ENCODE measurements at regions not wholly inside any gene's neighbourhood (a gene's known extent, or its start where the extent isn't known, plus 50 kb on each side); places are given as distances from the start of the nearest gene placed in this dataset.

DNA sequence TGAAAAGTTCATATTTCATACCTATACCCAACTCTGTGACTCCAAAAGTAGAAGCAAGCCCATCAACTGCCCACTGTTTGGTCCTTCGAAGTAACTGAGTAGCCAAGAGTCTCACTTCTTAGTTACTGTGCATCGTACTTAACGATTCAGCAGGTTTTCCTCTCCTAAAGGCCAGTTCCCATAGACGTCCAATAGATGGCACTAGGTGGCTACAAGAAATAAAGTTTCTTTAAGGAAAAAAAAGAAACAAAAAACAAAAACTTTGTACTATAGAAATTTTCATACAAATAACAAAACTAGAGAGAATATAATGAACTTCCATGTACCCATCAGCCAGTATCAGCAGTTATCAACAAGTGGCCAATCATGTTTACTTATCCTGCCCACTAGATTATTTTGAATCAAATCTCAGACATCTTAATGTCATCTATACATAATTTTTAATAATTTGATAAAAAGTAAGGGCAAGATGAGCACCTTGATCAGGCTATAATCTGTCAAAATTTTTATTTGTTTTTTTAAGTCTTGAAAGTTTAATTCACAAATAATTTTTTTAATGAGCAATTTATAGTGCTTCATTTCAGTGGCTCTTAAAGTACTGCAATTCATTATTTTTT is 63.8 kb upstream of the ACP3 start:
- DNase-seq (ENCODE audit: low read depth), result peak; percentile 86
- TF ChIP-seq, protein P1, sequence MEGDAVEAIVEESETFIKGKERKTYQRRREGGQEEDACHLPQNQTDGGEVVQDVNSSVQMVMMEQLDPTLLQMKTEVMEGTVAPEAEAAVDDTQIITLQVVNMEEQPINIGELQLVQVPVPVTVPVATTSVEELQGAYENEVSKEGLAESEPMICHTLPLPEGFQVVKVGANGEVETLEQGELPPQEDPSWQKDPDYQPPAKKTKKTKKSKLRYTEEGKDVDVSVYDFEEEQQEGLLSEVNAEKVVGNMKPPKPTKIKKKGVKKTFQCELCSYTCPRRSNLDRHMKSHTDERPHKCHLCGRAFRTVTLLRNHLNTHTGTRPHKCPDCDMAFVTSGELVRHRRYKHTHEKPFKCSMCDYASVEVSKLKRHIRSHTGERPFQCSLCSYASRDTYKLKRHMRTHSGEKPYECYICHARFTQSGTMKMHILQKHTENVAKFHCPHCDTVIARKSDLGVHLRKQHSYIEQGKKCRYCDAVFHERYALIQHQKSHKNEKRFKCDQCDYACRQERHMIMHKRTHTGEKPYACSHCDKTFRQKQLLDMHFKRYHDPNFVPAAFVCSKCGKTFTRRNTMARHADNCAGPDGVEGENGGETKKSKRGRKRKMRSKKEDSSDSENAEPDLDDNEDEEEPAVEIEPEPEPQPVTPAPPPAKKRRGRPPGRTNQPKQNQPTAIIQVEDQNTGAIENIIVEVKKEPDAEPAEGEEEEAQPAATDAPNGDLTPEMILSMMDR (IDR thresholded peaks at IDR 0.05; ENCODE audit: low read length, missing control alignments), result peak; percentile 92
- no peak overlapping the region for H3K4me3 ChIP-seq (replicated peaks; ENCODE audit: low read depth, low read length)

DNA sequence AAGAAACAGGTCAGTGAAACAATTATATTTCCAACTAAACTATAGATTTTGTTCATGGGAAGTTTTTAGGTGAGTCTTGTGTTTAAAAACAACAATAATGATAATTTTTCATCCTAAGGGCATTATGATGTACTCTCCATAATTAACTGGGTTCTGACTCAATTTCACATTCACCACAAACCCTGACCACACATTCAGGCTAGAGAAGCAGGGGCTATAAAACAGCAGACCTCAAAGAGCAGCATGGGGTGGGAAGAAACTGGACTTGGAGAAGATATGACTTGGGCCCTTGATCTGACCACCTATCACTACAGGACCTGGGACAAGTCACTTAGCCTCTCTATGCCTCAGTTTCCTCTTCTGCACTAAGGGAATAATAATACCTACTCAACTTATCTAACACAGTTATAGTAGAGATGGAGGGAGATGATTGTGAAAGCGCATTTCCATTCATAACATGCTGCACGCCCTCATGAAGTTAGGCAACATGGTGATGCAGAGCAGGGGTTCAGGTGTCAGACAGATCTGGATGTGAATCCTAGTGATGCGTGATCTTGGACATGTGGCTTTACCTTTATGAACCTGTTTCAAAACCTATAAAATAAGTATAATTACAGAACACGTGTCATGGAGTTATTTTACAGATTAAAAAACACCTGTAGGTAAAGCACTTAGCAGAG is 63.0 kb upstream of the ACP3 start:
- DNase-seq (ENCODE audit: low read depth), result no peak
- H3K4me3 ChIP-seq (replicated peaks; ENCODE audit: low read depth, low read length), result no peak overlapping the region
- TF ChIP-seq, protein P1 (IDR thresholded peaks at IDR 0.05; ENCODE audit: low read length, missing control alignments), result no peak

DNA sequence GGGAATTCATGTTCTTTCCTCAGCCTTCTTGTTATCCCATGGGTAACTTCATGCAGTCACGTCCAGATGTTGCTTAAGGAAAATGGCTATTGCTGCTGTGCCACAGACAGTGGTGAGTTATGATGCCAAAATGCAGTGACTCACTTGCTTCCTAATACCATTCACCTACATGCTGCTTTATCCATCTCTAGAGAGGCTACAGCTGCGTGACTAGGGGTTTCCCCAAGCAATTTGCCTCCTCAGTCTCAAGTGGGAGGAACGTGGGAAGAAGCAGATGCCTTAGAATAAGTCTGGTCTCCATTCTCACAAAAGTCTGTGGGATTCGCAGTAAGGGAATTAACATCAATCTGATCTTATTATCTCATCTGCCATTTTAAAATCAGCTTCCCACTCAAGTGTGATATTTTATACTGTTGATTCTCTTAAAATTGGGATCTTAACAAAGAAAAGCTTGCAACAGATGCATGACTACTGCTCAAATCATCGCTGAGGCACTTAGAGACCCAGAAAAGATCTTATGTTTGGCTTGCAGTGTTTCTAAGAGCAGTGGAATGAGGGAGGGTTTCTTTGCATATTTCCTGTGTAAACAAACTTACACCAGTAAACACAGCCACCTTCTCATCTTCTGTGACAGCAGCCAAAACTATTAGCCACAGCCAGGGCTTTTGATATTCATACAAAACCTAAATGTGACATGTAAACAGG is 62.0 kb upstream of the ACP3 start:
- TF ChIP-seq, protein P1 (IDR thresholded peaks at IDR 0.05; ENCODE audit: low read length, missing control alignments), result no peak
- peak; percentile 83 for DNase-seq (ENCODE audit: low read depth)
- H3K4me3 ChIP-seq (replicated peaks; ENCODE audit: low read depth, low read length), result no peak overlapping the region

DNA sequence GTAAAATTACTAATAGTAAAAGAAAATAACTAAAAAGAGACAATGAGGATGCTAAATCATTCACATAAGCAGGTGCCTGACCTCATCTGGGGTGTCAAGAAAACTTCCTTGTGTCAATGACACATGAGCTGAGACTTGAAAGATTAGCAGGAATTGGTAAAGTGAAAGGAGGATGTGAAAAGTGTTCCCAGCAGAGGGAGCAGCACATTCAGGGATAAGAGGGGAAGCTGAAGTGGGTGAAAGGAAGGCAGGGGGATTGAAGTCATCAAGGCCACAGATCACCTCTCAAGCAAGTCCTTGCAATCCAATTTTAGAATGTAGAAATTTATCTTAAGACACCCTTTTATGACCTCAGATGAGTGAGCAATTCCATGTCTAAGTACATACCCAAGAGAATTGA is 60.2 kb upstream of the ACP3 start:
- no peak overlapping the region for H3K4me3 ChIP-seq (replicated peaks; ENCODE audit: low read depth, low read length)
- DNase-seq (ENCODE audit: low read depth), result peak; percentile 80
- TF ChIP-seq, protein P1 (IDR thresholded peaks at IDR 0.05; ENCODE audit: low read length, missing control alignments), result peak; percentile 76

DNA sequence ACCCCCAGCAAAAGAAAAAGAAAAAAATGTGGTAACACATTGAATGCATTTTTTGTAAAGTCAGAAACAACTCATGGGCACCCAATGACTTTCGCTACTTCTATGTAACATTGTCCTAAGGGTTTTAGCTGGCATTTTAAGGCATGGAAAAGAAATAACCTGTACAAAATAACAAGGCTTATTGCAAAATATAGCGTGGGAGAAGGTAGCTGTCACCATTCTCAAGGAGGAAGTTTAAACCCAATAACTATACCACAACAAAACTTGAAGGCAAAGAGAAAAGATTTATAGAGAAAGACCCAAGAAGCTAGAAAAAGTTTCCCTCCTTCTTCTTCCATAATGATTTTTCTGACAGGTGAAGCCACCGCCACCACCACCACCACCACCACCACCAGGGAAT is 55.7 kb upstream of the ACP3 start:
- no peak for DNase-seq (ENCODE audit: low read depth)
- TF ChIP-seq, protein P1 (IDR thresholded peaks at IDR 0.05; ENCODE audit: low read length, missing control alignments), result no peak
- H3K4me3 ChIP-seq (replicated peaks; ENCODE audit: low read depth, low read length), result no peak overlapping the region

DNA sequence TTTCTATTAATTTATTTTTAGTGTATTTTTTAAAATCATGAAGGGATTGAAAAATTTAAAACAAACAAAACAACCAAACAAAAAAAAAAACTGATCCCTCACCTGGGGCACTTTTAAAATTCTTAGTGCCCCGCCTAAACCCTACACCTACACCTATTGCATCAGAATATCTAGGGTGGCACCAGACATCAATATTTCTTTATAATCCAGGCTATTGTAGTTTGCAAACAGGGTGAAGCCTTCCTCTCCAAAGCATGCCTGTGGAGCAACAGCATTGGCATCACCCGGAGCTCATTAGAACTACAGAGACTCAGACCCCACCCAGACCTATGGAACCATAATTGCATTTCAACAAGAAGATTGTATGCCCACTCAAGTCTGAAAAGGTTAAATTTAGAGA is 54.9 kb upstream of the ACP3 start:
- no peak for DNase-seq (ENCODE audit: low read depth)
- TF ChIP-seq, protein P1 (IDR thresholded peaks at IDR 0.05; ENCODE audit: low read length, missing control alignments), result no peak
- H3K4me3 ChIP-seq (replicated peaks; ENCODE audit: low read depth, low read length), result no peak overlapping the region
